Femur (tissue), 1 donor: ENCODE measurements at regions not wholly inside any gene's neighbourhood (a gene's known extent, or its start where the extent isn't known, plus 50 kb on each side); places are given as distances from the start of the nearest gene placed in this dataset.

Experiments used
- DNase-seq: peaks from one replicate; pipeline ENCODE4 v3.0.0-alpha.2; 2017

DNA sequence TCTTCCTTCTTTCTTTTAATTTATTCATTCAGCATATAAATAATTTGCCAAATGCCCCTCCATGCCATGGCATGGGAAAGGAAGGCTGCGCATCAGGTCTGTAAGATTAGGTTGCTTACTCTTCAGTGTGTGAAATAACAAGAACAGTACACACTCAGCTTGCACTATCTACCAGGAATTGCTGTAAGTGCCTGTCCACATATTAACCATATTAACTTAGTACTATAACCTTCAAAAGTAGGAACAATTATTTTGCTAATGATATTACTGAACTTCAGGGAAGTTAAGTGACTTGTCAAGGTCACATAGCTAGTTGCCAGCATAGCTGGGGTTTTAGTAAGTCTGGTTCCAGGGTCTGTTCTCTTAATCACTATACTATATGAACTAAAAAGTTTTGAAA is 89.2 kb upstream of the PMFBP1 start:
- no peak for DNase-seq

DNA sequence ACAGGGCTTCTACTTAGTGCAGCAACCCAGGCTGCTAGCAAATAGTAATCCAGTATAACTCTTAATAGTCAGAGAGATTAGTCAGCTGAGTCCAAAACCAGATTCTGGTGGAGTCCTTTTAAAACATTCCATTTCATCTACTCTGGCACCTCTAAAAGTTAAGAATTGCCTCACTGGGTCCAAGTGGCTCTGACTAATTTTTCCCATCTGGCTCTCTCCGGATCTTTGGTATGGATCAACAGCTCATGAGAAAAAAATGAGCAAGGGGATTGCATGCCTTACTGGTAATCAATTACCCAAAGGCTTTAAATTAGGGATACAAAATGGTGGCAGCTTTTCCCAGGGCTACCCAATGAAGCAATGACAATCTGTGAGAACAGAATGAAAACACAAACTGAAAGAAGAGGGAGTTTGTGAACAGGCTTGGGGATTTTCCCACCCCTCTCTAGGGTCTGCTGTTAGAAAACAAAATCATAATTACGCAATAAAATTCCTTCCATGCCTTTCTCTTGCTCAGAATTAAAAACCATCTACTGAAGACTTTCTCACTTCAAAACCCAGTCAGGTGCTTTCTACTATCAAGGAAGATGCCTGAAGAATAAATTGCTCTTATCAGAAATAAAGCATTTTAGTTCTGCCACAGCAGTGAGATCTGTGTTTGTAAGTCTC is 84.6 kb upstream of the PMFBP1 start:
- DNase-seq: no peak

DNA sequence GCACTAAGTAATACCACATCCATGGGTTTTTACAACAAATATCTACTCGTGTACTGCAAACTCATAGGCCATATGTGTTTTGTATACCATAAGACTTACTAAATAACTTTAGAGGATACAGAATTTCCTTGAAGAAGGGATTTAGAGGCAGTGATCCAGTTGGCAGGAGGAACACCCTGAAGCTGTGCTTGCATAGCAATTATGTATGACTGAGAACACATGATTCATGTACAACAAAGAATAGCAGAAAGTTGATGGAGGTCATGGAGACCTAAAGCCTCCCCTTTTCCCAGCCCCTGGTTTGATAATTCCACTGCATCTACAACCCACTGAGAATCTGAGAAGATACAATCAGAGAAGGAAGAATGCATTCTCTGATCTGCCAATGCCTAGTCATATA is 83.8 kb upstream of the PMFBP1 start:
- no peak for DNase-seq

DNA sequence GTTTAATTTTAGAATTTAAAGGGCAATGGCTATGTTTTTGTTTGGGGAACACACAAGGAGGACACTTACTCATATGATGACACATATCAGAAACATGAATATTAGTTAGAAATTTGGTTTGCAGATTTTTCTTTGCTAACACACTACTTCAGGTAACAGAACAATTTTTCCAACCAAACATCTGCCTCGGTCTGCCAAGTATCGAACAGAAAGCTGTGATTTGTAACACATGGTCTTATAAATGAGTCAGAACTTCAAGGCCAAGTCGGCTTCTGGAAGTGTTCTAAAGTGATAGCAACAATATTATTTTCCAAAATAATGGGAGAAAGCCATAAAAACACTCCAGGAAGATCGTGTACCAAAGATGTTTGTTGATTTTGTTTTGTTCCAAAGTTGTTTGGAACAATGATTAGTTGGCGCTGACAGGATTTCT is 75.9 kb upstream of the PMFBP1 start:
- no peak for DNase-seq

DNA sequence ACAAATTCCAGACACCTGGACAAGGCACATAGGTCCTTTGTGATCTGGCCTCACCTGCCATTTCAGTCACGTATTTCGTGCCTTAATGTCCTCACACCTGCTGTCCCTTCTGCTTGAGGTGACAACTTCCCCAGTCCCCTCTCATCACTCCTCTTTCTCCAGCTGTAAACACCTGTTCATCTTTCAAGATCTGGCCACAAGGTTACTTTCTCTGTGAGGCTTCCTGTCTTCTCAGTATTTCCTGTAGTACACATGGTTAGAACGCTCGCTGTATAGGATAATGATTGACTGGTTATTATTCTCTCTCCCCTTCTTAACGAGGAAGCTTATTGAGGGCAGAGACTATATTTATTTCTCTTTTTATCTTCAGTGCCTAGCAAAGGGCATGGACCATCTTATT is 74.5 kb upstream of the PMFBP1 start:
- no peak for DNase-seq

DNA sequence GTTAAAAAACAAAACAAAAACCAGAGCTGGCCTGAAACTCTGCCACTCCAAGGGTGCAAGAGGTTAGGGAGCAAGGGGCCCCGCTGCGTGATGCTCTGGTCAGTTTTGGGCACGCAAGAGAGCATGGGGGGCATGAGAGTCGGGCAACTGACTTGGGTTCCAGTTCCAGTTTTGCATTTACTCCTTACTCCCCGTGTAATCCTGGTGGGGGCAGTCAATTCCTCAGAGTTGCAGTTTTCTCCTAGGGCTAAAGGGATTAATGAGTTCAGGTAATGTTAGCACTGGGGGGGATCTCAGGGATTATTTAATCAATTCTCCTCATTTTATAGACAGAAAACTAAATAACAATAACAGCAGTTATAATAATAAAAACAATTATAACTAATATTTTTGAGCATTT is 72.9 kb upstream of the PMFBP1 start:
- no peak for DNase-seq

DNA sequence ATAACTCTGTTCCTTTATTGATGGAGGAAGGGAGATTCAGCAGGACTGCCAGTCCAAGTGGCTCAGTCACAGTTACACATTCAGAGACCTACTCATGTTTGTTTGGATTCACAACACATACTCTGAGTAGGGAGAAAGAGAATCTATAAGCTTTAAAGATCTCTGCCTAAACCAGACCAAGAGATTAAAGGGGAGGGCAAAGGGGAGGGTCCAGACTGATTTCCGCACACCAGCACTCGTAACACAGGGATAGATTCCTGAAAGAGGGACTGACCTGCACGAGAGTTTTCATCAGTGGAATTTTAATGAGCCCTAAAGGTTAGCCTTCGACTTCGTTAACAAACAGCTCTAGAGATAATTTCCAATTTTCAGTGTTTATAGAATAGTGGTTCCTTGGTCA is 71.7 kb upstream of the PMFBP1 start:
- no peak for DNase-seq

DNA sequence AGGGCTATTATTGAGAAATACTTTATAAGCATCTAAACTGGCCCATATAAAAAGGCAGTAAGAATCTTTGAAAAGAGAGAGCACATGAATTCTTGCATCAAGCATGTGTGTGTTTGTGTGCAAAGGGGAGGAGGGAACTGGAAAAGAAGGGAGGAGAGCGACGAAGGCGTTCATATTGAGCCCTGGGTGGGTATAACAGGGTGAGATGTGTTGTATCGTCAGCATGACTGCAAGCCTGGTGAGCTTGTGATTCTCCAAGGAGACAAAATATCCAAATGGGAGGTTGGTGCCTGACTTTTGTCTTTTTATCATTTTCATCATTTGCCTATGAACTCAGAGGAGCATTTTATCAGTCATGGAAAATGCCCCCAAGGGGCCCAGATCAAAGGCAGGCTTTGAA is 70.8 kb upstream of the PMFBP1 start:
- DNase-seq: no peak

DNA sequence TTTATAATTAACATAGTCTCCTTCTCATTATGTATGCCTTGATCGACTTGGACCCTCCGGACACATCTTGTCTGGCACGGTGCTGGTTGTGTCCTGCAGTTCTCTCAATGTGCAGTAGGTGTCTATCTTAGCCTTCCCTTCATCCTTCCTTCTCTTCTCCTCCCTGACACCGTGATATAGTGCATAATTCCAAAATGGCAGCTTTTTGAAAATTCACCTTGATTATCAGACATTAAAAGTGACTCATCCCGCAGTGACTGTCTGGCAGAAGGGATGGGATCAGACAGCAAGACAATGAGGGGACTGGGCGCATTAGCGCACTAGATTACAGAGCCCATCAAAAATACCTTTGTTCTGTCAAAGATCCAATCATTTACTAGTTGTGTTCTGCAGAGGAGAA is 70.0 kb upstream of the PMFBP1 start:
- peak; percentile 24 for DNase-seq

DNA sequence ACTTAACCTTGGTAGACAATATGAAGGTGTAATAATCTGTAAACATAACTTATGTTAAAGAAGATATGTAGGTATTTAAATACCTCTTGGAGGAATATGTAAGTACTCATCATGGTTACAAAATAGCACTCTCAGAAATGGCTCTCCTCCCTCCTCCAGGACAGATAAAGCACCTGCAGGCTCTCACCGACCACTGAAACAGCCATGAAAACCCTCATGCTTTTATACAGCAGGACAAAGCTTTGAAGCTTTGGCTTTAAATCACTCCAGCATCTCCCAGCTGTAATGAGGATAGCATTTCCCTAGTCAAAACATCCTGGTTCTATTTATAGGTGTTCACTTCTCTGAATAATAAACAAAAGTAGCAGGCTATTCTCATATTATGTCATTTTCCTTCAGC is 69.1 kb upstream of the PMFBP1 start:
- no peak for DNase-seq

DNA sequence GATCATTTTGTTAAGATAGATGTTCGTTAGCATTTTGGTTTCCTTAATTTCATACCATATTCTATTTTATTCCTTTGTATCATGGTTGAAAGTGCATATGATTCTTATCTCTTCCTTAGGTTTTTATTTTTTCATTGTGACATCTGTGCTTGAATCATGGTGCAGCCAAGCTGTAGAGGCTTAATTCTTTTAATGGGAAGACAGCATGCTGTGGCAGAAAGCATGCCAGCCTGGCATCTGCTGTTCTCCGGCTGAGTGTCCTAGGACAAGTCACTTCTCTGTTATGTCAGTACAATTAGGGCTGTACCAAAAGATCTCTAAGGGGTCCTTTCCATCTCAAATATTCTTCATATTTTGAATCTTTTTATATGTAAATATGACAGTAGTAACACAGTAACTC is 68.5 kb upstream of the PMFBP1 start:
- DNase-seq: no peak

DNA sequence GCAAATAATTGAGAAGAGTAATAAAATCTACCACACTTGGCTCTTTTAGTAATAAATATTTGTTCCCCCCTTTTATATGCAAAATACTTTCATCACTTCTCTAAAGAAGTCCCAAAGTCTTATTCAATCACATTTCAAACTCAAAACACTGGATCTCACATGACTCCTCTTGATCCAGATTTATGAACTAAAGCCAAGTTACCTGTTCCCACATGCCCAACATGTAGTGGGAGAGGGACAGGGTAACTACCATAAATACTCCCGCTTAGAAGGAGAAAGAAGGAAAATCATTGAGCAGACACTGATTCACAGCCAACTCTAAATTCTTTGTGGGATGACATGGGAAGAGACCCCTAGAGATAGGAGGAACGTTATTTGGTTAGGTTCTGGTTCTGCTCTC is 64.9 kb upstream of the PMFBP1 start:
- DNase-seq: no peak

DNA sequence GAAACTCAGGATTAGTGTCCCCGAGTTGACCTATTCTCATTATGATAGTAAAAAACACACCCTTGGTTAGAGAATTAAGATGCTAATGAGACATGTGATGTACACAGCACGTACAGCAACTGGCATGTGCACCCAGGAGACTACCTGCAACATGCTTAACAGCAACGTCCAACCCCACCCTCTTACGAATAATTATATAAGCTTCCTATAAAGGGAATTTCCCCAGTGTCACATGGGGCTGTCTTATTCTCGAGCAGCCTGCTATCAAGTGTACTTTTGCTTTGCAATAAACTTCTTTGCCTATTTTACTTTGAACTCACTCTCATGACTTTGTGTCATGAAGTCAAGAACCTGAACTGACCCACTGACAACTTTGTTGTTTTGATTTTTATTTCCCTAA is 62.4 kb upstream of the PMFBP1 start:
- no peak for DNase-seq

DNA sequence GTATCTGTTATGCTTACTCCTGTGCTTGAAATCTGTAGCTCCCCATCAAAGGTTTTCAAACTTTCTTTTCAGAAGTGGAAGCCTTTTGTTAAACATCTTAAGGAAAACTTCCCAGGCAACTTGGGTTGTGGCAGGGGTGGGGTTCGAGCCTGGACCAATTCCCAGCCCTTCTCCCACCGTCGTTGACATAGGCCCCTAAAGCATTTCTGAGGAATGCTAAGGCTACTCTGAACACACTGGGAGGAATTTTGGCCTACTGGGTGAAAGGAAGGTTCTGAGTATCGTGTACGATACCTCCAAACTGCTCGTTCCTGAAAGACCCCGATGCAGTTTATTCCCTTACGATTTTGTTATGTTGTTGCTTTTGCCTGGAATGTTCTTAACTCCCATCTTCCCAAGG is 56.1 kb upstream of the PMFBP1 start:
- DNase-seq: no peak

DNA sequence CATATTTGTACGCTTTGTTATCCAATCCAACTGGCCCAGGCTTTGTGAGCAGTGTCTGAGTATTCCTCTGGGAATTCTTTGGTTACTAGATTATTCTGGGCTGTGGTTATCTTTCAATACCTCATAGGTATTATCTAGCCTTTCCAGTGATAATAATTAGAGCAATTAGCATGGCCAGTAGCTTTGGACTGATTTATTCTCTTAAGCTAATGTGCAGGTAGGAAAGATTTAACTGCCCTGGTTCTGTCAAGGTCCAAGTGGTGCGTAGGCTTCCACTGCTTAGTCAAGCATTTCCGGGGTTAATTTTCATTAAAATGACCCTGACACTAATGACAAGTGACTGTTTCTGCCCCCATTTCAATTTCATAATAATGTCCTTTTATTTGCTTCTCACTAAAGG is 54.2 kb upstream of the PMFBP1 start:
- DNase-seq: no peak

DNA sequence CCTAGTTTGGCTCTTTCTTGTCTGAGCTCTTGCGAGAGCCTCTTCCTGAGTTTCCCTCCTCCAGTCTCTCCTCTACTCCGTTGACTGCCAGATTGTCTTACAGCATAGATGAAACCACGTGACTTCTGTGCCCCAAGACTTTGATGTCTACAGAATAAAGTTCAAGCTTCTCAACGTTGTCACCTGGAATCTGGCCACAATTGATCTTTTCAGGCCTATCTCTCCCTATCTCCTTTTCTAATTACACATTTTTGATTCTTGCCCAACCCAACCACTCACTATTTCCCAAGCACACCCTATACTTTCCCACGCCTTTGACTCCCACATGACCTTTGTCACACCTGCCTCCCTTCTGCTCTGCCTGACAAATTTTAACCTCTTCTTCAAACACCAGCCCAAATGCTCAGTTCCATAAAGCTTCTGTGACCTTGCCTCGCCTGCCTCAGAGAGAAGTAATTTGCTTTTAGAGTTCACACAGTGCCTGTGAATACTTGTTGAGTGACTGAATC is 52.4 kb upstream of the PMFBP1 start:
- no peak for DNase-seq

DNA sequence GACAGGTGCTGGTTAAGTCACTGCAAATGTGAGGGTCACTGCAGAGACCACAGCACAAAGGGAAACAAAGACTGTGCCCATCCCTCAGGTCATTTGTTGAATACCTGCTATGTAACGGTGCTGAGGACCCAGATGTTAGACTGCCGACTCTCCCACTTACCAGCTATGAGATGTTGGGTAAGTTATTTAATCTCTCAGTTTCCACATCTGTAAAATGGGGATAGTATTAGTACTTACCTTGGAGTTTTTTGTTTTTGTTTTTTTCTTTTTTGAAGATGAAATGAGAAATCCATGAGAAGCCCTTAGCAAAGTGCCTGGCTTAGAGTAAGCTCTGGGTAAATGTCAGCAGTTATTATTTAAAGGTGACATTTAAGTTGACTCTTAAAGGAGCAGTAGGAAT is 50.5 kb upstream of the PMFBP1 start:
- DNase-seq: no peak
